ENCODE measurements at regions not wholly inside any gene's neighbourhood (a gene's known extent, or its start where the extent isn't known, plus 50 kb on each side); places are given as distances from the start of the nearest gene placed in this dataset.

DNA sequence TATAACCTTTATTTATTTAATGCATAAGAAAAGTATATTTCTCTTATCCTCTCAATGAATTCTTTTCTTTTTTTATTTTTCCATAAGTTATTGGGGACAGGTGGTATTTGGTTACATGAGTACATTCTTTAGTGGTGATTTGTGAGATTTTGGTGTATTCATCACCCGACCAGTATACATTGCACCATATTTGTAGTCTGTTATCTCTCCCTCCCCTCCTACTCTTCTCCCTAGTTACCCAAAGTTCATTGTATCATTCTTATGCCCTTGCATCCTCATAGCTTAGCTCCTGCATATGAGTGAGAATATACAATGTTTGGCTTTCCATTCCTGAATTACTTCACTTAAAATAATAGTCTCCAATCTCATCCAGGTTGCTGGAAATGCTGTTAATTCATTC is 1900.0 kb upstream of the SEL1L start:
- 72% methylated on average over 1 of the region's 1 CpG for WGBS
- H3K4me3 ChIP-seq: no peak overlapping the region
- no peak for DNase-seq (ENCODE audit: low spot score in 2 of 2)
- H3K27me3 ChIP-seq: no peaks in the 10 kb centered on the region
- no peaks in the 10 kb centered on the region for H3K9me3 ChIP-seq
- H3K36me3 ChIP-seq: no peaks in the 10 kb centered on the region
- no peak overlapping the region for H3K27ac ChIP-seq
- H3K4me1 ChIP-seq: no peaks in the 10 kb centered on the region
- TF ChIP-seq POLR2AphosphoS5 (IDR thresholded peaks at IDR 0.05) (no peak), EP300 (IDR thresholded peaks at IDR 0.05) (no peak), POLR2A (IDR thresholded peaks at IDR 0.05) (no peak)
- TF ChIP-seq, protein P1, sequence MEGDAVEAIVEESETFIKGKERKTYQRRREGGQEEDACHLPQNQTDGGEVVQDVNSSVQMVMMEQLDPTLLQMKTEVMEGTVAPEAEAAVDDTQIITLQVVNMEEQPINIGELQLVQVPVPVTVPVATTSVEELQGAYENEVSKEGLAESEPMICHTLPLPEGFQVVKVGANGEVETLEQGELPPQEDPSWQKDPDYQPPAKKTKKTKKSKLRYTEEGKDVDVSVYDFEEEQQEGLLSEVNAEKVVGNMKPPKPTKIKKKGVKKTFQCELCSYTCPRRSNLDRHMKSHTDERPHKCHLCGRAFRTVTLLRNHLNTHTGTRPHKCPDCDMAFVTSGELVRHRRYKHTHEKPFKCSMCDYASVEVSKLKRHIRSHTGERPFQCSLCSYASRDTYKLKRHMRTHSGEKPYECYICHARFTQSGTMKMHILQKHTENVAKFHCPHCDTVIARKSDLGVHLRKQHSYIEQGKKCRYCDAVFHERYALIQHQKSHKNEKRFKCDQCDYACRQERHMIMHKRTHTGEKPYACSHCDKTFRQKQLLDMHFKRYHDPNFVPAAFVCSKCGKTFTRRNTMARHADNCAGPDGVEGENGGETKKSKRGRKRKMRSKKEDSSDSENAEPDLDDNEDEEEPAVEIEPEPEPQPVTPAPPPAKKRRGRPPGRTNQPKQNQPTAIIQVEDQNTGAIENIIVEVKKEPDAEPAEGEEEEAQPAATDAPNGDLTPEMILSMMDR (IDR thresholded peaks at IDR 0.05): no peak

DNA sequence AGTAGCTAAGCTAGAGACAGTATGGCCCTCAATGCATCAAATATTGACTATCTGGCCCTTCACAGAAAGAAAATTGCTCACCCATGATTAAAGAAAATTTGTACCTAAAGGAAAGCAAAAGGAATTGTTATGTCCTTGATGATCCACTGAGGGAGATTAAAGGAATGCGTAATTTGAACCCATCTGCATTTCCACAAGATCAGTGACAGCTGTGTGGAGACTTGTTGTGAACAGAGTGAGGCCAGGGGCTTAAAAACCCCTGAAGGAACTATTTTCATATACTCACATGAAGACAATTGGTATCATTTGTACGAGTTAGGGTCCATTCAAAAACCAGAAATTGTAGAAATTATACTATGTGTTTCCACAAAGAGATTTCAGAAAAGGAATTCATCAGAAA is 1908.1 kb upstream of the SEL1L start:
- no peak overlapping the region for H3K27ac ChIP-seq
- TF ChIP-seq EP300 (IDR thresholded peaks at IDR 0.05) (no peak), POLR2A (IDR thresholded peaks at IDR 0.05) (no peak), POLR2AphosphoS5 (IDR thresholded peaks at IDR 0.05) (no peak)
- TF ChIP-seq, protein P1 (IDR thresholded peaks at IDR 0.05): no peak
- H3K4me3 ChIP-seq: no peak overlapping the region
- no peak for DNase-seq (ENCODE audit: low spot score in 2 of 2)
- no peaks in the 10 kb centered on the region for H3K27me3 ChIP-seq
- no peaks in the 10 kb centered on the region for H3K9me3 ChIP-seq
- no peaks in the 10 kb centered on the region for H3K4me1 ChIP-seq
- 84% methylated on average over 2 of the region's 2 CpGs for WGBS
- H3K36me3 ChIP-seq: no peaks in the 10 kb centered on the region

- Histone ChIP-seq H3K4me1 (no peaks in the 10 kb centered on the region), H3K27ac (no peak overlapping the region), H3K9me3 (no peaks in the 10 kb centered on the region), H3K36me3 (no peaks in the 10 kb centered on the region), H3K4me3 (no peak overlapping the region), H3K27me3 (no peaks in the 10 kb centered on the region)
- no peak for DNase-seq (ENCODE audit: low spot score in 2 of 2)
- TF ChIP-seq POLR2A (IDR thresholded peaks at IDR 0.05) (no peak), EP300 (IDR thresholded peaks at IDR 0.05) (no peak), POLR2AphosphoS5 (IDR thresholded peaks at IDR 0.05) (no peak)
- TF ChIP-seq, protein P1 (IDR thresholded peaks at IDR 0.05): no peak
- WGBS: 90% methylated on average over 3 of the region's 3 CpGs
Measured at GRCh38 chr14:83455561-83455960, 1921.9 kb upstream of the SEL1L start.

GRCh38 chr14:83461521-83461920 is 1927.9 kb upstream of the SEL1L start:
- no peaks in the 10 kb centered on the region for H3K4me1 ChIP-seq
- H3K4me3 ChIP-seq: no peak overlapping the region
- H3K27ac ChIP-seq: no peak overlapping the region
- no peaks in the 10 kb centered on the region for H3K36me3 ChIP-seq
- TF ChIP-seq, protein P1 (IDR thresholded peaks at IDR 0.05): no peak
- TF ChIP-seq EP300 (IDR thresholded peaks at IDR 0.05) (no peak), POLR2A (IDR thresholded peaks at IDR 0.05) (no peak), POLR2AphosphoS5 (IDR thresholded peaks at IDR 0.05) (no peak)
- 91% methylated on average over 4 of the region's 4 CpGs for WGBS
- H3K9me3 ChIP-seq: no peaks in the 10 kb centered on the region
- no peak for DNase-seq (ENCODE audit: low spot score in 2 of 2)
- no peaks in the 10 kb centered on the region for H3K27me3 ChIP-seq

DNA sequence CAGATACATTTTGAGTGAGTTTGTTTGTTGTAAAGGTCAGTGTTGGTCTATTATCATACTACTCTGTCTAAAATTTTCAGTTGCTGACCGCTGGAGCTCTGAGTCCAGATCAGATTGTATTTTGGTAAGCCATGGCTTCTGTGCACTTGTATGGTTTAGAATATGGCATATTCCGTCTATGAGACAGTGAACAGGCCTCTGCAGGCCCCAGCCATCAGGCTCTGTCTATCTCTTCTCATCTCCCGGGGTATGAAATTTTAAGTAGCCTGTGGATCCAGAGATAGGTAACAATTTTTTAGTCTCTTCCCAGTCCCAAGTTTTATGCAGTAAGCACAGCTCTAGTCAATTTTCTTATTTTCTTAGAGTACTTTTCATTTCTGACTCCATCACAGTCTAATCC is 1929.1 kb upstream of the SEL1L start:
- TF ChIP-seq POLR2A (IDR thresholded peaks at IDR 0.05) (no peak), EP300 (IDR thresholded peaks at IDR 0.05) (no peak), POLR2AphosphoS5 (IDR thresholded peaks at IDR 0.05) (no peak)
- TF ChIP-seq, protein P1 (IDR thresholded peaks at IDR 0.05): no peak
- Histone ChIP-seq H3K9me3 (no peaks in the 10 kb centered on the region), H3K27me3 (no peaks in the 10 kb centered on the region), H3K27ac (no peak overlapping the region), H3K4me1 (no peaks in the 10 kb centered on the region), H3K4me3 (no peak overlapping the region), H3K36me3 (no peaks in the 10 kb centered on the region)
- no peak for DNase-seq (ENCODE audit: low spot score in 2 of 2)
- 91% methylated on average over 3 of the region's 3 CpGs for WGBS
